CD4-positive, alpha-beta T cell treated with Interferon alpha-2 for 1 hour (primary cell): ENCODE measurements at regions not wholly inside any gene's neighbourhood (a gene's known extent, or its start where the extent isn't known, plus 50 kb on each side); places are given as distances from the start of the nearest gene placed in this dataset.
"Not testable (repeated sequence)": the region's sequence is repeated elsewhere in the genome, so short reads cannot be mapped to it uniquely, and the experiment has no call there.

Experiments used
- DNase-seq, 2 donors: peaks; one replicate each; pipeline ENCODE4 v3.0.0-alpha.2; 2020 to 2022

GRCh38 chr11:23778971-23779370, 717.9 kb upstream of the LUZP2 start:
- no peak for DNase-seq

GRCh38 chr11:23780231-23780630, 716.6 kb upstream of the LUZP2 start:
- DNase-seq: no peak

GRCh38 chr11:23781803-23782560, 714.9 kb upstream of the LUZP2 start:
- DNase-seq: no peak

GRCh38 chr11:23786974-23787373, 709.9 kb upstream of the LUZP2 start:
- not testable (repeated sequence) for DNase-seq

- DNase-seq: no peak
These were observed 707.5 kb upstream of the LUZP2 start for GRCh38 chr11:23789200-23789853.

GRCh38 chr11:23789938-23790371, 706.9 kb upstream of the LUZP2 start:
- DNase-seq: no peak

- DNase-seq: no peak
These were observed 699.0 kb upstream of the LUZP2 start for GRCh38 chr11:23797624-23798419.

- DNase-seq: not testable (repeated sequence)
These were observed 662.5 kb upstream of the LUZP2 start for GRCh38 chr11:23834306-23834705.

GRCh38 chr11:23836981-23837380, 659.9 kb upstream of the LUZP2 start:
- DNase-seq: no peak

GRCh38 chr11:23840872-23841271, 656.0 kb upstream of the LUZP2 start:
- no peak for DNase-seq

GRCh38 chr11:23846902-23847422, 649.9 kb upstream of the LUZP2 start:
- no peak for DNase-seq

GRCh38 chr11:23851216-23851615, 645.6 kb upstream of the LUZP2 start:
- no peak for DNase-seq

GRCh38 chr11:23856654-23857053, 640.2 kb upstream of the LUZP2 start:
- no peak for DNase-seq

GRCh38 chr11:23859087-23859486, 637.8 kb upstream of the LUZP2 start:
- no peak for DNase-seq

- DNase-seq: no peak
These were observed 635.2 kb upstream of the LUZP2 start for GRCh38 chr11:23861615-23862014.

GRCh38 chr11:23865341-23865975, 631.4 kb upstream of the LUZP2 start:
- no peak for DNase-seq

GRCh38 chr11:23866641-23867040, 630.2 kb upstream of the LUZP2 start:
- DNase-seq: no peak

GRCh38 chr11:23869671-23870070, 627.2 kb upstream of the LUZP2 start:
- no peak for DNase-seq

- DNase-seq: no peak
These were observed 623.4 kb upstream of the LUZP2 start for GRCh38 chr11:23873406-23873805.

GRCh38 chr11:23875176-23875850, 621.5 kb upstream of the LUZP2 start:
- DNase-seq: no peak

- DNase-seq: not testable (repeated sequence)
These were observed 613.3 kb upstream of the LUZP2 start for GRCh38 chr11:23883426-23884048.

- no peak for DNase-seq
These were observed 612.5 kb upstream of the LUZP2 start for GRCh38 chr11:23884341-23884740.
